Stimulated activated CD4-positive, alpha-beta T cell treated with anti-CD3 and anti-CD28 coated beads, Interleukin-2, amount 100 ng/mL, for 48 hours (primary cell): ENCODE measurements at regions not wholly inside any gene's neighbourhood (a gene's known extent, or its start where the extent isn't known, plus 50 kb on each side); places are given as distances from the start of the nearest gene placed in this dataset.

Source experiments
- DNase-seq, 2 donors: peaks; one replicate each; pipeline ENCODE4 v3.0.0-alpha.2; 2020

DNA sequence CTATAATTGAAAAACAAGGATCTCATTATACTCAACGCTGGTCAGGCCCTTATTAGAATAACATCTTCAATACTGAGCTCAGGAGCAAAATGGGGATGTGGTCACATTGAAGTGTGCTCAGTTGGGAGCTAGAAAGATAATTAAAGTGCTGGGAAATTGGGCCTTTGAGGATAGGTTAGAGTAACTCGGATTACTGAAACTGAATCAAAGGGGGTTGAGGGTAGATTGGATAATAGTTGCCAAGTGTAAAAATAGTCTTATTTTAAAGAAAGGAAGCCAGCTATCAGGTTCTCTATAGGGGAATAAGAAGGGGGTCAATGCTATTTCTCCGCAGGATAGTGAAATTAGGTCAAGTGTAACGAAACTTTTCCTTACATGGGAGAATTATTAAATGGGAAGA lies 391.0 kb upstream of the PTPRD start:
- DNase-seq: no peak

DNA sequence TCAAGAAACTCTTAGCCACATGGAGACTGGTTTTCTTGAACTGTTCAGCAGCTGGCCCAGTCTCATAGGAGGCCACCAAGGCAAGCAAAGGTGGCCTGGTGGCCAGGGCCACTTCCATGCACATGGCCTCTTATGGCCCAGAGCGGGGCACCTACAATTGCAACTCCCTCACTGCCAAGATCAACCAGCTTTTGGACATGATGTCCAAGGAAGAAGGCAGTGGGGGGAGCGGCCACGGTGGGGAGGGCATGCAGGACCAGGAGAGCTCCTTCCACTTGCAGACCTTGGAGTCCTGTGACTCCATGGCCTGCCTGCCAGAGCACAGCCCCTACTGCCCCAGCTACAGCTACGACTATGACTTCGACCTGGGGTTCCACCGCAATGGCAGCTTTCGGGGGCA lies 398.9 kb upstream of the PTPRD start:
- no peak for DNase-seq

DNA sequence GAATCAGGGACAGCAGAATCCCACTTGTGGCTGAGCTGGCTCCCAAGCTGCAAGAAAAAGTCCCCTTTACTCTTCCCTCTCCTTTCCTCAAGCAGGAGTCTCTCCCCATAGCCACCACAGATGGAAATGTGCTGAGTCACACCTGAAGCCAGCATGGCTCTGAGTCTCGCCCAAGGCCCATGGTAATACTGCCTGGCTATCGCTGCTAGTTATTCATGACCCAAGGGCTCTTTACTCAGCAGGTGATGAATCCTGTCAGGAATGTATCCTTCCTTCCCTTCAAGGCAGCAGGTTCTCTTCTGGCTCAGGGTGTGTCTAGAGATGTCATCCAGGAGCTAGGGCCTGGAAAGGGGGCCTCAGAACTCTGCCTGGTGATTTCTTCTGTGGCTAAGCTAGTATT lies 403.3 kb upstream of the PTPRD start:
- no peak for DNase-seq

DNA sequence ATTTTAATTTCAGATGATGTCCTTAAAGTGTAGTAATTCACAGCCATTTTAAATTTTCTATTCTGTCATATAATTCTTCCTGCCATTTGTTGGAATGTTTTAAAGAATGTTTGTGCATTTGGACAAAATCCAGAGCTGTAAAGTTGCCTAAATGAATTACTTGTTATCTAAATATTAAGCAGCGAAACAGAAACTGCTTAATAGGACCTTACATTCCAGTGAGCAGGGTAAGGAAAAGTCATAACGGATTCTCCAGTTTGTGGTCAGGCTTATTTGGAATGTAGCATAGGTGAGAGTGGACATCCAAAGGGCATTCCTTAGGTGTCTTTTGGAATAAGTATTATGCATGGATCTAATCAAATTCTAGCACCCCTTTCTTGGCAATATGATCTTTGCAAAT lies 410.4 kb upstream of the PTPRD start:
- DNase-seq: no peak

DNA sequence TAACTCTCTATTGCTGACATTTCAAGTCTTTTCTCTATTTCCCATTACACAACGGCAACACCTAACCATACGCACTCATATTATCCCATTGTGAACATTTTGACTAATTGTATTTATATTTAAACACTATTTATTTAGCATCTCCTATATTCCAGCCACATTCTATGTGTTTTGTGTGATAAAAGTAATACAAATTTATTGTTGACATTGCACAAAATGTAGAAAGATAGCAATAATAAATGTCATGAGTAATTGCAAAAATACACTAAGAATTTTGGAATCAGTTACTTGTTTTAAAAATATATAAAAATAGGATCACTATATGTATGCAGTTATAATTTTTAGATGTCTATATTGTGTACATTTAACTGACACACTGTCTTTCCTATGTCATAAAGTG lies 413.0 kb upstream of the PTPRD start:
- no peak for DNase-seq

DNA sequence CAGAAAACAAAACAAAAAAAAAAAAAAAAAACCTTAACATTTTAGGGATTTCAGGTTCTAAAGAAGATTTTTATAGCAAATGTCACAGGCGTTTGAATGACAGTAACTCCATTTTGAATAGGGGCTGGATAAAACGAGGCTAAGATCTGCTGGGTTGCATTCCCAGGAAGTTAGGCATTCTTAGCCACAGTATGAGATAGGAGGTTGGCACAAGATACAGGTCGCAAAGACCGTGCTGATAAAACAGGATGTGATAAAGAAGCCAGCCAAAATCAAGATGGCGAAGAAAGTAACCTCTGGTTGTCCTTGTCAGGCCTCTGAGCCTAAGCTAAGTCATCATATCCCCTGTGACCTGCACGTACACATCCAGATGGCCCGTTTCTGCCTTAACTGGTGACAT lies 425.6 kb upstream of the PTPRD start:
- DNase-seq: no peak

DNA sequence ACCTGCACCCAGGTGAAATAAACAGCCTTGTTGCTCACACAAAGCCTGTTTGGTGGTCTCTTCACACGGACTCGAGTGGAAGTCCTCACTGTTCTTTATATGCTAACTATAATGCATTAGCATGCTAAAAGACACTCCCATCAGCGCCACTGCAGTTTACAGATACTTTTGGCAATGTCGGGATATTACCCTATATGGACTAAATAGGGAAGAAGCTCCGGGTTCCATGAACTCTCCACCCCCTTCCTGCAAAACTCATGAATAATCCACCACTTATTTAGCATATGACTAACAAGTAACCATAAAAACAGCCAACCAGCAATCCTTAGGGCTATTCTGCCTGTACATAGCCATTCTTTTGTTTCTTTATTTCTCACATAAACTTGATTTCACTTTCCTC lies 426.2 kb upstream of the PTPRD start:
- DNase-seq: no peak

DNA sequence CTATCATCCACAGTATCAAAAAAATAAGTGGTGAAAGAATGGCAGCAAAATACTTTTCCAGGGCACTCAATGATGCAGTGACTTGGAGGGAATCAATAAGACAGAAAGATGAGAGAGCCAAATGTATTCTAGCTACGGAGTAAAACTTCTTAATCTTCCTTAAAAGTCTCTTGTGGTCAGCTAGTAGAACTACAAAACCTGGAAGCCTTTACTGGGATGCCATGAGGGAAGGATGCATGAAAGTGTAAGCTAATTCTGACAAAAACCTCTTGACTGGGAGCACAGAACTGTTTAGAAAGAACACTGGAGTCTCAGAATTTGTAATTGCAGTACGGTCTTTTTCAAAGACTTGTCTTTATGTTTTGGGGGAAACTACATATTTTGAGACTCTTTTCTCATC lies 432.8 kb upstream of the PTPRD start:
- no peak for DNase-seq

DNA sequence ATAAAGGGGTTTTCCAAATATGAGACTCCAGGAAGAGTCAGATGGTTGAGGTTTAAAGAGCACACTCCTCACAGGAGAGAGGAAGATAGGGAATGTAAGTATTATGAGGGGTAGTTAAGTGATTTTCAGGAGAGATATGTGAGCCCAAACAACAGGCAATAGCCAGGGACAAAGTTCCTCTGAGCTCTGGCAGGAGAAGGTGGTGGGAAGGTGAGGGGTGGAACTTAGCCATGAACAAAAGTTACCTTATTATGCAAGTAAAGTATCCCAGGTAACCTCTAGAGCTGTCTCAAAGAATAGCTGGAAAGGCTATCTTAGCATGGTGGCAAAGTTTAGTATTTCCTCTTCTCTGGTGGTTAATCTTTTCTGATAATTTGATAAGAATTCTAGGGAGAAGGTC lies 450.5 kb upstream of the PTPRD start:
- no peak for DNase-seq

DNA sequence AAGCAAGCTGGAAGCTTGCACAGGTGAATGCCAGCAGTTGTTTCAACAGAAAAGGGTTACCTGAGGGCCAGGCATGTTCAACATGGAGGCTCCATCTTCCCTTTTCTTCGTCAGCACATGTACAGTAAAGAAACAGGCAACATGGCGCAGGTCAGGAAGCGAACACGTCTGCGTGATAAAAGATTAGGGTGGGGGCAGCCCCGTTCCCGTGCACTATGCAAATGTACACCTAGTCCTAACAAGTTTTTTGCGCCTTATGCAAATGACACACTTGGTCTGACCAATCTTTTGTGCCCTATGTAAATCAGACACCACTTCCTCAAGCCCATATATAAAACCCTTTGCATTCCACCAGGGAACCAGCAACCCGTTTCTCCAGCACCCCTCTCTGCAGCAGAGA lies 452.1 kb upstream of the PTPRD start:
- no peak for DNase-seq

DNA sequence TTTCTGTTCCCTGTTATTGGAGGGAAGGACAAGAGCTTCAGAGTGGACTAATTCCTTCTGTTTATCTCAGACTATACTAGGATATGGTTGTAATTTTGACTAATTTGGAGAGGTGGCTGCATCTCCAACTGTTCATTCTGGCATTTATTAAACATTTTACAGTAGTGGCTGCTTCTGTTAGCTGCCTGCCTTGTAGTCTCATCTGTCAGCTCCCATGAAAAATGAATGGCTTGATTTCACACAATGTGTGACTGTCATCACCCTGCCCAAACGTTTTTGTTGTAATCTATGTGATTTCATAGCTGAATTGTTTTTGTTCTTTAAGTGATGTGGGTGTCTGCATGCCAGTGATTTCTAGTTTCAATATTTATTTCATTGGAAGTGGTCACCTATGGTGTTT lies 459.4 kb upstream of the PTPRD start:
- DNase-seq: no peak

DNA sequence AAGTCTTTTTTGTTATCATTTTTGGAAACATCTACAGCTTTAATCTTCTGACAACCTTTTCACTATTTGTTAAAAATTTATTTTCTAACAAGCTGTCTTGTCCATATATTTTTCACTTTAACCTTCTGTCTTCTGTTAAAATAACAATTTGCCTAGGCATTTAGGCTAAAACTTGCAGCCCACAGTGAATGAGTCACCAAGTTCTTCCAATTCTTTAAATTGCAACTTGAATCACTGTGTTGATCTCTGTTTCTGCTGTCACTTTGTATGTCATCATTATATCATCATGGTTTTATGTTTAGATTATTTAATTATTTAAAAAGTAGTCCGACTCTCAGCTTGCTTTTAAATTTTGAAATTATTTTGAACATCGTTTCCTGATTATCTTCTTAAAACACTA lies 473.8 kb upstream of the PTPRD start:
- no peak for DNase-seq

DNA sequence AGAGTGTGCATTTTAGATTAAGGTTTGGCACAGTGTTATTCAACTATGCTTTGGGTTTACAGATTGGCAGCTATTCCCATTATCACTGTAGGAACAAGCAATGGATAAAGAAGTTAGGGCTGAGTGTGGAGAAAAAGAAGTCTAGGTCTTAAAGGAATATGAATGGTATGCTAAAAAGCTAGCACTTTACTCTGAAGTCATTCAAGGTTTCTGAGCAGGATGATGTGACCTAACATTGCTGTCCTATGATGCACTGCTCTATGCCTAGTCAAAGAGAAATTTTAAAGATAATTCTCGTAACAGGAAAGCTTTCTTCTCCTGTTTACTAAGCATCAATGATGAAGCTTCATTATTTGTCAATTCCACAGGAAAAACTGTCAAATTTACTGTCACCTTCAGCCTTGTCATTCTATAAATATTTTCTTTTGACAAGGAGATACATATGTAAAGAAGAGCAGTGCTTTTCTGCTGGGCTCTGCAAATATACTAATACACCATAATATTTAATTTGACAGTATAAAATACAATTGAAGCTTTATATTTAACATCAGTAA lies 476.1 kb upstream of the PTPRD start:
- DNase-seq: no peak

DNA sequence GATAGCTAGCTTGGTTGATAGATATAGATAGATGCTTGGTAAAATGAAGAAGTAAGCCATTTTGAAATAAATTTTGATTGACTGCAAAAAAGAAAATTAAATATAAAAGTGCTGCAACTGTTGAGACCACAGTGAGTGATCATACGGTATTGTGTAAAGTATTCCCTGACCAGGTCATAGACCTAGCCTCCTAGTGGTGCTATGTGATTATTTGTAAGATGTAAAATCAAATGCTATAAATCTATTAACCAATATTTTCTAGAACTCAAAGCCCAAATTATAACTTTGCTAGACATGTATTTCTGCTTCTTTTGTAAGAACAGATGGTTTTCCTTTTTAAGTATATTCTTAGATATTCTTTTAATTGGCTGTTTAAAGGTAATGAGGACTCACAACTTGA lies 480.2 kb upstream of the PTPRD start:
- no peak for DNase-seq

DNA sequence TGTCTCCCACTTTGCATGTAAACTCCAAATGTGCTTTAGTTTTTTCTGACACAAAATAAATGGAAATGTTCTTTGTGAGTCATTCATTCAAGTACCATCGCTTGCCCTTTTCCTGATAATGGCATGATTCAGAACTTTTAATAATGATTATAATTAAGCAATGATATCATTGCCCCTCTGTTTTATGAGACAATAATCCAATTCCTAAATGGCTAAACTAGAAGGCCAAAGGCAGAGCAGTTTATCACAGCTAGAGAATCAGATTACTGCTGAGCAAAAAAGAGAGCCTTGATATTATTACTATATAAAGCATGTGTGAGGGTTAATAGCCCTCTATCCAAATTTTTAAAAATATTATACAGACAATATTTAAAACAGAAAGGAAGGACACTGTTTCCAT lies 484.2 kb upstream of the PTPRD start:
- DNase-seq: no peak

DNA sequence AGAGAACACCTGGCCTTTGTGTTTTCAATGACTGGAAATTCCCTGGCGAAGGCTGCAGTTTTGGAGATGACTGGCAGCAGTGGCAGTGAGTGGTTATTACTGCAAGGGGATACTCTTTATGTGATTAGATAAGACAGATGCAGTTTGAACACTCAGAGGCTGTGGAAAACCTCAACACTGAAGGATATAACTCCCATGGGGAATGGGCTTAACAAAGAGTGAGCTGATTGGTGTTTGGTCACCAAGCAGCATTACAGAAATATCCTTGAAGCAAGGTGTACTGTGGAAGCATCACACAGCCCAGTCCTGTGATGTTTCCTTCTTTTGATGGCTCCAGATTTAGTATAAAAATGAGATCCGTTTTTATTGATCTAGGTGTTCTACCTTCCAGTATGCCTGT lies 490.7 kb upstream of the PTPRD start:
- DNase-seq: no peak

DNA sequence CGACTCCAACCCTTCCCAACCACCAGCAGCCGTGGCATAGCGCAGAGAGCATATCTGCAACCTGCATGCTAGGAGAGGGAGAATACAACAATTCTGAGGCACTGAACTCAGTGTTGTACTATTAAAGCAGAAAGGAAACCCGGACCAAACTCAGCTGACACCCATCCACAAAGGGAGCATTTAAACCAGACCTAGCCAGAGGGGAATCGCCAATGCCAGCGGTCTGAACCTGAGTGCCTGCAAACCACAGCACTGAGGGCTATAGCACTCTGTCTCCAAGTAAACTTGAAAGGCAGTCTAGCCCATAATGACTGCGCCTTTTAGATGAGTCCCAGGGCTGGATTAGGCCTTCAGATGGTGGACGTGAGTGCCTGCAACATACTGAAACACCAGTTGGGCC lies 494.4 kb upstream of the PTPRD start:
- DNase-seq: no peak

DNA sequence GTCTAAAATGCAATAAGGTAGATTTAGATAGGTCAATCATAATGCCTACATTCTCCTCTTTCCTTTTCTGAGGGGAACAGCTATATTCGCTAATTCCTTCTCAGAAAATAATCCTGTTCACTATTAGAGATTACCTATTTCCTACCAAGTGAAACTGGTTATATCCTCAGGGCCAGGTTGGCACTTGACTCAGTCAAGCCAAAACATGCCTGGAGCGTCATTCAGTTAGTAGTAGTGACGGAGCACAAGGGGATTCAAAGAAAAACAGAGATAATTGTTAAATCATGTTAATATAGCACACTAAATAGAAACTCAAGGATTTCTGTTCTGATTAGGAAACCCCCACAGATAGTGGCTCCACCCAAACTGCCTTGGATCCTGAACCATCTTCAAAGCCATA lies 515.4 kb upstream of the PTPRD start:
- DNase-seq: no peak

DNA sequence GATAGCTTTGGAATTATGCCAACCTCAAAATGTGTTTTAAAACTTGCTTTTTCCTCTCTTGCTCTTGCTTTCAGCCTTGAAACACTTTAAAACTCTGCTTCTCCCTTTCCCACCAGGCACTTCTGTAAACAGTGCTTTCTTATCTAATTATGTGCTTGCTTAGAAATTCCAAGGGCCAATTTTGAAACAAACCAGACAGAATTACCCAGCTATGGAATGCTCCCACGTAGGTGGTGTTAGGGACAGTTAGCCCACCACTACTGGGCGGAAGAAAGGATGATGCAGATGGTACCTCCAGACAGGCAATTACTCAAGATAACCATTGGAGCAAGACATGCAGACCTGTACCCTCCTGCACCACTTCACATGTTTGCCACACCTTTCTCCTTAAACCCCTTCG lies 523.0 kb upstream of the PTPRD start:
- no peak for DNase-seq

DNA sequence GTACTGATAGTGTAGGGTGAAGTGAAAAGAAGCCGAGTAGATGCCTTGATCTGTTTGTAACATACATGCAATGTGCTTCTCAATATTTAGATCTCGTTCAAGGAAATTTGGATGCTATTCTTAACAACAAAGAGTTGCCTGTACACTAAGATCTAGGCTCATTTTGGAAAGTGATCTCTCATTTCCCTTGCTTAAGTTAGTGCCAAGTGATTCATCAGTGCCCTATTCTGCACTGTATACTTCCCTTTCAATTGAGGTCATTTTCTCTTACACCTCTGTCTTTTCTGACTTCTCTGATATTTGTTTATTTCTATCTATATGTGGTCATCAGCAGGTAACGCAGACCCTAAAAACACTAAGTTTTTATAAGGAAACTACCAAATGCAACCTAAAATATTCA lies 528.6 kb upstream of the PTPRD start:
- DNase-seq: no peak

DNA sequence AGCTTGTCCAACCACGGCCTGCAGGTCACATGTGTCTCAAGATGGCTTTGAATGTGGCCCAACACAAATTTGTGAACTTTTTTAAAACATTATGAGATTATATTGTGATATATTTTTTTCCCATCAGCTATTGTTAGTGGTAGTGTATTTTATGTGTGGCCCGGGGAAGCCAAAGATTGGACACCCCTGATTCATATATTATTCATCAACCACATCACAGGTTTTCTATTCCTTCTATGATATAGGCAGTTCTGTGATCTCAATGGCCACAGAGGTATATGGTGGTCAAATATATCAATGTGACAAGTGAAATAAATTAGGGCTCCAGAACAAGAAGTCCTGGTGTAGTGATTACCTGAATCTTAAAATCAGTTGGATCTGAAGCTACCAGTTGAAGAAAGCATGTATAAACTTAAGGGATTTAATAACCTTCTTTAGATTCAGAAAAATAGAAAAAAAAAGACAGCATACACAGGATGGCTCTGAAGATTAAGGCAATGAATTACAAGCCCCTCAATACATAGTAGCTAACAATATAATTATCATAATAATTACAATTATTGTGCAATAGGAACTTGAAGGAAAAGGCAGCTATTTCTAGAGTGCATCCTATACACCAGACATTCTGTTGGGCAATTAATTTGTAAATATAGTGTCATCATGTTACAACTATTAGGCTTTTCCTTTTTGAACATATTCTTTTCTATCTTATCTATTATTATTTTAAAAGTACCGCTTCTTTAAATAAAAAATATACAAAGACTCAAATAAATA lies 530.4 kb upstream of the PTPRD start:
- no peak for DNase-seq

DNA sequence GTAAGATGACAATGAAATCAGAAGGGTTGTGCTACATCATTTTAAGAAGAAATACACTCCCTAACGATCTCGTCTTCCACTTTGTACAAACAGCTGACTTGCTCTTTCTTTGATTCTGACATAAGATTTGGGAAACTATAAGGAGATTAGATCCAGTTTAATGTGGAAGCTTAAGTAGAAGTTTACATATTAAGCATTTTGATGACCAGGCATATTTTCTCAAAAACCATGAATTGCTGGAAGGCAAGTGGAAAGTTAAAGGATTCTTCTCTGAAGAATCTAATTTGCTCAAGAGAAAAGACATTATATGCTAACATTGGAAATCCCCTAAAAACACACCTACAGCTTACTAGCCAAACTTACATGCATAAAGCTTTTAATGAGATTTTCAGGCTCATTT lies 531.9 kb upstream of the PTPRD start:
- DNase-seq: no peak

DNA sequence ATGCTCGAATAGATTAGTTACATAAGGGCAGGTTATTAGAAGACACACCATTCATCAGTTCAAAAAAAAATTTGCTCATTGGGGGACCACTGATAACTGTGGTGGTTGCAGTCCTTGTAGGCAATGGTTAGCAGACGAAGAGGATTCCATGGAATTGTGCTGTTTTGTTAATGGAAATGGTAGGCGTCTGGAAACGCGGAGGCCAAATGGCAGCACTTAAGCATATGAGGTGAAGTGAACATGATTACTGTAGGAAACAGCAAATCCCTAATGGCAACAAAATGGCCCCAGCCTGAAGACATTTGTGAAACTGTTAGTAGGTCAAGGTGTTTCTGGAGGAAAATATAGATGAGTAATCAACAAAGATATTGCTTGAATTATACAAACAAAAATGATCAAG lies 535.4 kb upstream of the PTPRD start:
- no peak for DNase-seq

DNA sequence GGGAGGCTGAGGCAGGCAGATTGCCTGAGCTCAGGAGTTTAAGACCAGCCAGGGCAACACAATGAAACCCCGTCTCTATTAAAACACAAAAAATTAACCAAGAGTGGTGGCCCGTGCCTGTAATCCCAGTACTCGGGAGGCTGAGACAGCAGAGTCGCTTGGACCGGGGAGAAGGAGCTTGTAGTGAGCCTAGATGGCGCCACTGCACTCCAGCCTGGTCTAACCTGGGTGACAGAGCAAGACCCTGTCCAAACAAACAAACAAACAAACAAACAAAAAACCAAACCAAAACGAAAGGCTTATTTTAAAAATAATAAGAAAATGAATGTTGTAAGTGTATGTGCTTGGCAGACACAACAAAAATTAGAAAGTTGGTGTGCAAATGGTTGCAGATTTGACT lies 536.3 kb upstream of the PTPRD start:
- no peak for DNase-seq

DNA sequence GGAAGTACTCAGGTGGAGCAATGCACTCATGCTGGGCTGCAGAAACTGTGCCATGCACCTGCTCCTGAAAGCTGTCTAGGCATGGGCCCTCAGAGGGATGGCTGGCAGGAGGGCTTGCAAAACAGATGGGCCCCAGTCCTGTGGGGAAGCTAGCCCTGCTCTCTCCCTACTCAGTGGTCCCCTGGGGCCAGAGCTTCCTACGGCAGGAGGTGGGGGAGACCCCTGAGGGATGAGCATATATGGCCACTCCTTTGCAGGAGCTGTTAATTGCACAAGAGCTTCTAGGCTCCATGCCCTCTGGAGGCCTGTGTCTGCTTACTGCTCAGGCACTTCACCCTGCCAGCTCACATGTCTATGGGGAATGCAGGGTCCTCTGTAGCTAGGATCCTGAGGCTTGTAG lies 545.3 kb upstream of the PTPRD start:
- no peak for DNase-seq
